ENCODE measurements at regions not wholly inside any gene's neighbourhood (a gene's known extent, or its start where the extent isn't known, plus 50 kb on each side); places are given as distances from the start of the nearest gene placed in this dataset.

GRCh38 chrY:7336023-7336873 lies 424.7 kb upstream of the AMELY start:
- Mint-ChIP-seq H3K9me3 (no peaks in the 10 kb centered on the region), H3K27me3 (ENCODE audit: insufficient read depth) (no peaks in the 10 kb centered on the region), H3K4me1 (no peaks in the 10 kb centered on the region), H3K36me3 (ENCODE audit: low read depth) (no peaks in the 10 kb centered on the region), H3K27ac (no peak overlapping the region), H3K4me3 (no peak overlapping the region)
- peaks cover 3% of the 10 kb centered on the region for H3K9me3 ChIP-seq (ENCODE audit: control insufficient read depth, low read length)
- H3K4me3 ChIP-seq (ENCODE audit: low read length) = no peak overlapping the region
- no peak for DNase-seq
- TF ChIP-seq CTCF (conservative IDR thresholded peaks at IDR 0.05) = no peak
- no peaks in the 10 kb centered on the region for H3K4me1 ChIP-seq (ENCODE audit: control insufficient read depth, insufficient read depth, low read length)
- no peaks in the 10 kb centered on the region for H3K27me3 ChIP-seq (ENCODE audit: control insufficient read depth, insufficient read depth, low read length, poor library complexity, severe bottlenecking)
- no peak overlapping the region for H3K27ac ChIP-seq (ENCODE audit: low read depth, low read length)
- 93% methylated on average over 11 of the region's 13 CpGs; no CpG with 5 or more reads in 1 of the 2 experiments for WGBS, 2 experiments (ENCODE audit: insufficient coverage in 1 of 2, insufficient read length in 1 of 2)
- peaks cover 49% of the 10 kb centered on the region for H3K36me3 ChIP-seq (ENCODE audit: control insufficient read depth, insufficient read depth, low read length)
- no peak overlapping the region for H3K9ac ChIP-seq (ENCODE audit: extremely low read depth, low read length, poor library complexity, severe bottlenecking)

DNA sequence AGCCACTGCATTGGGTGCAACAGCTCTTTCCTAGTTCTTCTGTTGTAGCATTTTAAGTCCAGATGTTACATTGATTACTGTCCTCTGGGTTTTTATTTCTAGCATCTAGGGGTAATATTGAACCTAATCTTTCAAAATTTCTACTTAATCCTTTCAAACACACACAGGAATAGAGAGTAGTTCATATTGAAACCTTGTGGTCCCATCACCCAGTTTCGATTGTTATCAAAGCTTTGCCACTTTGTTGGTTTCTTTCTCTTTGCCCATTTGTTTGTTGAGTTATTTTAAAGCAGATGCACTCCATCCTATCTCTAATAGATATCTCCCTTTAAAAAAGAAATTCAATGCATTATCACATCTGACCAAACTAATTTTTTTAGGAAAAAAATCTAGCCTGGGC lies 422.9 kb upstream of the AMELY start:
- Mint-ChIP-seq H3K27me3 (ENCODE audit: insufficient read depth) (no peaks in the 10 kb centered on the region), H3K36me3 (ENCODE audit: low read depth) (no peaks in the 10 kb centered on the region), H3K4me1 (no peaks in the 10 kb centered on the region), H3K4me3 (no peak overlapping the region), H3K27ac (no peak overlapping the region), H3K9me3 (no peaks in the 10 kb centered on the region)
- Histone ChIP-seq H3K36me3 (ENCODE audit: control insufficient read depth, insufficient read depth, low read length) (peaks cover 51% of the 10 kb centered on the region), H3K27ac (ENCODE audit: low read depth, low read length) (no peak overlapping the region), H3K9ac (ENCODE audit: extremely low read depth, low read length, poor library complexity, severe bottlenecking) (no peak overlapping the region), H3K4me3 (ENCODE audit: low read length) (no peak overlapping the region), H3K27me3 (ENCODE audit: control insufficient read depth, insufficient read depth, low read length, poor library complexity, severe bottlenecking) (no peaks in the 10 kb centered on the region), H3K9me3 (ENCODE audit: control insufficient read depth, low read length) (peaks cover 3% of the 10 kb centered on the region), H3K4me1 (ENCODE audit: control insufficient read depth, insufficient read depth, low read length) (no peaks in the 10 kb centered on the region)
- no peak for DNase-seq
- WGBS, 2 experiments (ENCODE audit: insufficient coverage in 1 of 2, insufficient read length in 1 of 2) = 100% methylated on average over 1 of the region's 1 CpG; no CpG with 5 or more reads in 1 of the 2 experiments
- no peak for TF ChIP-seq CTCF (conservative IDR thresholded peaks at IDR 0.05)

DNA sequence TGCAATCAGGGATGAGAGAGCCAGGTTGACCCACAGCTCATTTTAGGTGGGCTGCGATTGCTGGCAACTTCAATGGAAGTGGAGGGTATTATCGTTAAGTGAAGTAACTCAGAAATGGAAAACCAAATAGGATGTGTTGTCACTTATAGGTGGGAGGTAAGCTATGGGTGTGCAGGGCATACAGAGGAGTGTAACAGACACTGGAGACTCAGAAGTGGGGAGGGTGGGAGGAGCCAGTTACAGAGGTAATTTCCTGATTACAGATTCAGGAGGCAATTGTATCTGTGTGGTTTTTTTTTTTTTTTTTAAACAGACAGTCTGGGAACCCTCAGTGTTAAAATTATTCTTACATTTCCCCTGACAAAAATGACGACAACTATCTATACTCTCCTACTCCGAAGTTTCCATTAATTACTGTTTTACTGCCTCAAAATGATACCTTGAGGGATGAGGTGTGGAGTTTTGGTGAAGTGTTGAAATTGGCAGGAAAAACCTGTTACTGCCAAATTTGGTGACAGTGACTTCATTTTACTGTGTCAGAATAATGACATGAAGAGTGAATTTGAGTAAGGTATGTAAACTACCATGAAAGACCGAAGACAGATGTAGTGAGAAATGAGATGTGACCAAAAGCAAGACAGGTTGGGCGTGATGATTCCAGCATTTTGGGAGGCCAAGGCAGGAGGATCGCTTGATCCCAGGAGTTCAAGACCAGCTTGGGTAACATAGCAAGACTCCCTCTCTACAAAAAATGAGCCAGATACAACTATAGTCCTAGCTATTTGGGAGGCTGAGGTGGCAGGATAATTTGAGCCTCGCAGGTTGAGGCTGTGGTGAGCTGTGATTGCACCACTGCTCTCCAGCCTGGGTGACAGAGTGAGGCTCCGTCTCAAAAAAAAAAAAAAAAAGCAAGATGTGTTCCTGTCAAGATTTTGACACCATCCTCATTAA lies 415.0 kb upstream of the AMELY start:
- Mint-ChIP-seq H3K4me3 (no peak overlapping the region), H3K9me3 (no peaks in the 10 kb centered on the region), H3K27ac (no peak overlapping the region), H3K4me1 (no peaks in the 10 kb centered on the region), H3K36me3 (ENCODE audit: low read depth) (no peaks in the 10 kb centered on the region), H3K27me3 (ENCODE audit: insufficient read depth) (no peaks in the 10 kb centered on the region)
- Histone ChIP-seq H3K27ac (ENCODE audit: low read depth, low read length) (no peak overlapping the region), H3K4me1 (ENCODE audit: control insufficient read depth, insufficient read depth, low read length) (no peaks in the 10 kb centered on the region), H3K9me3 (ENCODE audit: control insufficient read depth, low read length) (no peaks in the 10 kb centered on the region), H3K36me3 (ENCODE audit: control insufficient read depth, insufficient read depth, low read length) (peaks cover 57% of the 10 kb centered on the region), H3K9ac (ENCODE audit: extremely low read depth, low read length, poor library complexity, severe bottlenecking) (no peak overlapping the region), H3K4me3 (ENCODE audit: low read length) (no peak overlapping the region), H3K27me3 (ENCODE audit: control insufficient read depth, insufficient read depth, low read length, poor library complexity, severe bottlenecking) (no peaks in the 10 kb centered on the region)
- no peak for TF ChIP-seq CTCF (conservative IDR thresholded peaks at IDR 0.05)
- WGBS, 2 experiments (ENCODE audit: insufficient coverage in 1 of 2, insufficient read length in 1 of 2) = 95 to 100% methylated on average over 4 to 8 of the region's 9 CpGs
- no peak for DNase-seq
